ENCODE measurements at regions not wholly inside any gene's neighbourhood (a gene's known extent, or its start where the extent isn't known, plus 50 kb on each side); places are given as distances from the start of the nearest gene placed in this dataset.
A peak's percentile ranks its signal among the peaks of the same experiment; 100 is the strongest.

- no peak for TF ChIP-seq Cebpa-rat (IDR thresholded peaks at IDR 0.05)
- Histone ChIP-seq H3K27me3 (no peaks in the 10 kb centered on the region), H4K20me1 (no peaks in the 10 kb centered on the region), H3K4me2 (no peak overlapping the region), H3K27ac (no peak overlapping the region), H3K9ac (no peak overlapping the region), H3K9me3 (replicated peaks in 1 of 11) (peaks cover 29 to 45% (median 39%) of the 10 kb centered on the region in 11 experiments), H3K4me3 (no peak overlapping the region), H3K4me1 (peaks cover 0 to 23% (median 12%) of the 10 kb centered on the region in 10 experiments; a peak in 13 of 20 replicates), H3K36me3 (no peaks in the 10 kb centered on the region)
These were observed 77.3 kb upstream of the CXCR4 start for GRCh38 chr2:136195226-136195625.

- H3K27me3 ChIP-seq: no peaks in the 10 kb centered on the region
- no peaks in the 10 kb centered on the region for H4K20me1 ChIP-seq
- H3K9ac ChIP-seq: no peak overlapping the region
- H3K9me3 ChIP-seq (replicated peaks in 1 of 11): peaks cover 0 to 11% (median 4%) of the 10 kb centered on the region in 11 experiments; a peak in 7 of 22 replicates
- no peak overlapping the region for H3K4me3 ChIP-seq
- no peaks in the 10 kb centered on the region for H3K36me3 ChIP-seq
- H3K4me2 ChIP-seq: peak overlapping the region in 8 of 11 experiments; percentile 30 to 67 (median 58); a peak in 9 of 22 replicates
- TF ChIP-seq Cebpa-rat (IDR thresholded peaks at IDR 0.05): no peak
- peaks cover 0 to 40% (median 12%) of the 10 kb centered on the region in 10 experiments; a peak in 13 of 20 replicates for H3K4me1 ChIP-seq
- no peak overlapping the region for H3K27ac ChIP-seq
These were observed 73.1 kb upstream of the CXCR4 start for GRCh38 chr2:136191041-136191440.

GRCh38 chr2:136189221-136189782, 71.4 kb upstream of the CXCR4 start:
- H3K4me1 ChIP-seq: peaks cover 0 to 40% (median 12%) of the 10 kb centered on the region in 10 experiments; a peak in 13 of 20 replicates
- H3K4me2 ChIP-seq: peak overlapping the region in 1 of 11 experiments; percentile 25; a peak in 2 of 22 replicates
- no peaks in the 10 kb centered on the region for H3K27me3 ChIP-seq
- H3K4me3 ChIP-seq: no peak overlapping the region
- H3K9ac ChIP-seq: no peak overlapping the region
- H4K20me1 ChIP-seq: no peaks in the 10 kb centered on the region
- peaks cover 0 to 18% (median 10%) of the 10 kb centered on the region in 11 experiments; a peak in 15 of 22 replicates for H3K9me3 ChIP-seq (replicated peaks in 1 of 11)
- no peaks in the 10 kb centered on the region for H3K36me3 ChIP-seq
- TF ChIP-seq Cebpa-rat (IDR thresholded peaks at IDR 0.05): no peak
- H3K27ac ChIP-seq: no peak overlapping the region

- H3K27me3 ChIP-seq: no peaks in the 10 kb centered on the region
- no peak for TF ChIP-seq Cebpa-rat (IDR thresholded peaks at IDR 0.05)
- no peak overlapping the region for H3K27ac ChIP-seq
- peaks cover 0 to 40% (median 12%) of the 10 kb centered on the region in 10 experiments; a peak in 13 of 20 replicates for H3K4me1 ChIP-seq
- H3K9me3 ChIP-seq (replicated peaks in 1 of 11): peaks cover 0 to 16% (median 10%) of the 10 kb centered on the region in 11 experiments; a peak in 15 of 22 replicates
- no peaks in the 10 kb centered on the region for H4K20me1 ChIP-seq
- H3K36me3 ChIP-seq: no peaks in the 10 kb centered on the region
- no peak overlapping the region for H3K9ac ChIP-seq
- H3K4me3 ChIP-seq: no peak overlapping the region
- peak overlapping the region in 4 of 11 experiments; percentile 3 to 35 (median 14); a peak in 2 of 22 replicates for H3K4me2 ChIP-seq
These were observed 70.1 kb upstream of the CXCR4 start for GRCh38 chr2:136188086-136188485.

- no peak overlapping the region for H3K9ac ChIP-seq
- H3K27me3 ChIP-seq: no peaks in the 10 kb centered on the region
- no peaks in the 10 kb centered on the region; a peak in 2 of 22 replicates for H3K36me3 ChIP-seq
- H3K4me1 ChIP-seq: peaks cover 0 to 31% (median 2%) of the 10 kb centered on the region in 10 experiments; a peak in 11 of 20 replicates
- H3K27ac ChIP-seq: no peak overlapping the region
- TF ChIP-seq Cebpa-rat (IDR thresholded peaks at IDR 0.05): no peak
- H3K9me3 ChIP-seq (replicated peaks in 1 of 11): peaks cover 7 to 27% (median 20%) of the 10 kb centered on the region in 11 experiments
- H3K4me3 ChIP-seq: no peak overlapping the region
- H4K20me1 ChIP-seq: no peaks in the 10 kb centered on the region
- H3K4me2 ChIP-seq: no peak overlapping the region
These were observed 68.2 kb upstream of the CXCR4 start for GRCh38 chr2:136185981-136186776.

GRCh38 chr2:136183097-136183496, 65.1 kb upstream of the CXCR4 start:
- no peak for TF ChIP-seq Cebpa-rat (IDR thresholded peaks at IDR 0.05)
- Histone ChIP-seq H3K9ac (no peak overlapping the region), H3K9me3 (replicated peaks in 1 of 11) (peaks cover 28 to 56% (median 48%) of the 10 kb centered on the region in 11 experiments), H3K27me3 (no peaks in the 10 kb centered on the region), H3K4me2 (no peak overlapping the region), H3K27ac (no peak overlapping the region), H4K20me1 (no peaks in the 10 kb centered on the region), H3K36me3 (no peaks in the 10 kb centered on the region; a peak in 2 of 22 replicates), H3K4me3 (no peak overlapping the region), H3K4me1 (peaks cover 0 to 2% (median 0%) of the 10 kb centered on the region in 10 experiments; a peak in 4 of 20 replicates)

GRCh38 chr2:136182315-136182714, 64.4 kb upstream of the CXCR4 start:
- Histone ChIP-seq H3K9ac (no peak overlapping the region), H4K20me1 (no peaks in the 10 kb centered on the region), H3K9me3 (replicated peaks in 1 of 11) (peaks cover 28 to 59% (median 50%) of the 10 kb centered on the region in 11 experiments), H3K27ac (no peak overlapping the region), H3K4me3 (no peak overlapping the region), H3K4me1 (peaks cover 0 to 7% (median 0%) of the 10 kb centered on the region in 10 experiments; a peak in 4 of 20 replicates), H3K36me3 (no peaks in the 10 kb centered on the region; a peak in 2 of 22 replicates), H3K4me2 (no peak overlapping the region), H3K27me3 (no peaks in the 10 kb centered on the region)
- TF ChIP-seq Cebpa-rat (IDR thresholded peaks at IDR 0.05): no peak

GRCh38 chr2:136179602-136179975, 61.6 kb upstream of the CXCR4 start:
- H3K27ac ChIP-seq: no peak overlapping the region
- no peak for TF ChIP-seq Cebpa-rat (IDR thresholded peaks at IDR 0.05)

GRCh38 chr2:136178941-136179601, 61.1 kb upstream of the CXCR4 start:
- Histone ChIP-seq H4K20me1 (no peaks in the 10 kb centered on the region), H3K9ac (no peak overlapping the region), H3K36me3 (no peaks in the 10 kb centered on the region; a peak in 2 of 22 replicates), H3K4me2 (no peak overlapping the region), H3K27me3 (no peaks in the 10 kb centered on the region), H3K4me1 (peaks cover 0 to 14% (median 0%) of the 10 kb centered on the region in 10 experiments; a peak in 6 of 20 replicates), H3K27ac (no peak overlapping the region), H3K4me3 (no peak overlapping the region), H3K9me3 (replicated peaks in 1 of 11) (peaks cover 29 to 65% (median 53%) of the 10 kb centered on the region in 11 experiments)
- no peak for TF ChIP-seq Cebpa-rat (IDR thresholded peaks at IDR 0.05)

More at GRCh38 chr2:136179602-136179975, 61.6 kb upstream of the CXCR4 start:
- Histone ChIP-seq H3K9me3 (replicated peaks in 1 of 11) (peaks cover 29 to 64% (median 53%) of the 10 kb centered on the region in 11 experiments), H4K20me1 (no peaks in the 10 kb centered on the region), H3K4me3 (no peak overlapping the region), H3K4me1 (peaks cover 0 to 14% (median 0%) of the 10 kb centered on the region in 10 experiments; a peak in 5 of 20 replicates), H3K9ac (no peak overlapping the region), H3K27me3 (no peaks in the 10 kb centered on the region), H3K4me2 (no peak overlapping the region), H3K36me3 (no peaks in the 10 kb centered on the region; a peak in 2 of 22 replicates)

All from BLaER1 treated with 17β-estradiol and CSF1 and Interleukin-3, amounts not matched to agents 10 nM and 100 nM (cell line).